ENCODE measurements at regions not wholly inside any gene's neighbourhood (a gene's known extent, or its start where the extent isn't known, plus 50 kb on each side); places are given as distances from the start of the nearest gene placed in this dataset.

GRCh38 chr14:42893183-42893582 is 1286.5 kb downstream of the LRFN5 start:
- H3K9ac ChIP-seq (ENCODE audit: low read depth, low read length): no peak overlapping the region
- H3K36me3 ChIP-seq (ENCODE audit: insufficient read depth, low read length): no peaks in the 10 kb centered on the region
- H3K9me3 ChIP-seq (ENCODE audit: control insufficient read depth, insufficient read depth, low read length): no peaks in the 10 kb centered on the region; the same call in 1 of the 2 replicates
- H3K4me1 ChIP-seq (ENCODE audit: insufficient read depth, low read length): no peaks in the 10 kb centered on the region

DNA sequence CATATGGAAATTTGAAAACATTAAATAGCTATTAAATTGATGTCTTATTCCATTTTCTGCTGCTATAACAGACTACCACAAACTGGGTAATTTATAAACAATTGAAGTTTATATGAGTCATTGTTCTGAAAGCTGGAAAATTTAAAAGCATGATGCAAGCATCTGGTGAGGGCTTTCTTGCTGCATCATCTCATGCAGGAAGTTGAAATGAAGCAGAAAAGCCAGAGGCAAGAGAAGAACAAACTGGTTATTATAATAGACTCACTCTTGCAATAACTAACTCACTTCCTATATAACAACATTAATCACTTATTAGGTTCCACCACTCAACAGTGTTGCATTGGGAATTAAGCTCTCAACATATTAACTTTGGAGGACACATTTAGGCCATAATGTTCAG is 1277.4 kb downstream of the LRFN5 start:
- no peaks in the 10 kb centered on the region for H3K9me3 ChIP-seq (ENCODE audit: control insufficient read depth, insufficient read depth, low read length)
- H3K4me1 ChIP-seq (ENCODE audit: insufficient read depth, low read length): no peaks in the 10 kb centered on the region
- H3K9ac ChIP-seq (ENCODE audit: low read depth, low read length): no peak overlapping the region
- H3K36me3 ChIP-seq (ENCODE audit: insufficient read depth, low read length): no peaks in the 10 kb centered on the region

DNA sequence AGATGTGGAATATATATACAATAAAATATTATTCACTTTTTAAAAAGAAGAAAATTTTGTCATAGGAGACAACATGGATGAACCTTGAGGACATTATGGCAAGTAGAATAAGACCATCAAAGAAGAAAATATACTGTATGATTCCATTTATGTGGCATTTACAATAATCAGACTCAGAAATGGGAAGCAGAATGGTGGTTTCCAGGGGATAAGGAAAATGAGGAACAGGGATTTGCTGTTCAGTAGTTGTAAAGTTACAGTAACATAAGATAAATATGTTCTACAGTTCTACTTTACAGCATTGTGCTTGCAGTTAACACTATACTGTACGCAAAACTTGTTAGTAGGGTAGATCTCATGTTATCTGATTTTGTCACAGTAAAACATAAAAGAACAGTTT is 1271.0 kb downstream of the LRFN5 start:
- H3K9ac ChIP-seq (ENCODE audit: low read depth, low read length): no peak overlapping the region
- H3K9me3 ChIP-seq (ENCODE audit: control insufficient read depth, insufficient read depth, low read length): no peaks in the 10 kb centered on the region
- H3K4me1 ChIP-seq (ENCODE audit: insufficient read depth, low read length): peaks cover 4% of the 10 kb centered on the region
- no peaks in the 10 kb centered on the region for H3K36me3 ChIP-seq (ENCODE audit: insufficient read depth, low read length)

GRCh38 chr14:42872786-42873185 is 1266.1 kb downstream of the LRFN5 start:
- Histone ChIP-seq H3K36me3 (ENCODE audit: insufficient read depth, low read length) (no peaks in the 10 kb centered on the region), H3K9me3 (ENCODE audit: control insufficient read depth, insufficient read depth, low read length) (no peaks in the 10 kb centered on the region), H3K4me1 (ENCODE audit: insufficient read depth, low read length) (peaks cover 4% of the 10 kb centered on the region), H3K9ac (ENCODE audit: low read depth, low read length) (no peak overlapping the region)

DNA sequence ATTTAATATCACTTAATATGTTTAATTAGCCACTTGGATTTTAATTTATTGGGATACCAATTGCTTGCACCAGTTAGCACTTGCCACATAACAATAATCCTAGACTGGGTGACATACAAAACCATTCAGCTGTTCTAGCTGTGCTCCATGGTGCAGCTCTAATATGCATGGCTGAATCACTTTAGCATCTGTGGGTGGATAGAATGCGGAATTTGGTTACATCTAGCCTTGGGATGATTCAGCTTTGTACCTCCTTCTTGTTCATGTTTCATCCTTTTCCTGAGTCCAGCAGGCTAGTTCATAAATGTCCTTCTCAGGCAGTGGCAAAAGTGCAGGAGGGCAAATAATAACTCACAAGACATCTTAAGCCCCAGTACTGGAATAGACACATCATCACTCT is 1263.0 kb downstream of the LRFN5 start:
- H3K36me3 ChIP-seq (ENCODE audit: insufficient read depth, low read length): no peaks in the 10 kb centered on the region
- no peak overlapping the region for H3K9ac ChIP-seq (ENCODE audit: low read depth, low read length)

GRCh38 chr14:42862114-42862513 is 1255.4 kb downstream of the LRFN5 start:
- Histone ChIP-seq H3K9ac (ENCODE audit: low read depth, low read length) (no peak overlapping the region), H3K36me3 (ENCODE audit: insufficient read depth, low read length) (no peaks in the 10 kb centered on the region), H3K4me1 (ENCODE audit: insufficient read depth, low read length) (no peaks in the 10 kb centered on the region), H3K9me3 (ENCODE audit: control insufficient read depth, insufficient read depth, low read length) (no peaks in the 10 kb centered on the region)

More for the DNA sequence above, 1263.0 kb downstream of the LRFN5 start:
- Histone ChIP-seq H3K9me3 (ENCODE audit: control insufficient read depth, insufficient read depth, low read length) (no peaks in the 10 kb centered on the region), H3K4me1 (ENCODE audit: insufficient read depth, low read length) (peaks cover 4% of the 10 kb centered on the region)

DNA sequence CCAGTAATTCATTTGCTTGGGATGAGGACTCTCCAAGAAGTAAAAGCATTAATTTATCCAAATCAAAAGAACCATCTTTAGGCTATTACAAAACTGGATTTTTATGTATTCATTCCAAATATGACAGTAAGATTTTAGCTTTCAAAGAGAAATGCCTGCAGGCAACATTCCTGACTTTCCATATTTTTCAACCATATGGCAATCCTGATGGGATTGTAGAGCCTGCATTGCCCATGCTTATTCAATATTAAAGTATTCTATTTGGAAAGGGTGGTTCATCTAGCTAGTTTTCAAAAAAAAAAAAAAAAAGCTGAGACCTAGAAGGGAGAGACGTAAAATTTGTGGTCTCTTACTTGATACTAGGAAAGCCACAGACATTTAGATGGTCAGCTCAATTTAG is 1253.7 kb downstream of the LRFN5 start:
- H3K9me3 ChIP-seq (ENCODE audit: control insufficient read depth, insufficient read depth, low read length): no peaks in the 10 kb centered on the region
- H3K36me3 ChIP-seq (ENCODE audit: insufficient read depth, low read length): no peaks in the 10 kb centered on the region
- H3K4me1 ChIP-seq (ENCODE audit: insufficient read depth, low read length): no peaks in the 10 kb centered on the region
- H3K9ac ChIP-seq (ENCODE audit: low read depth, low read length): no peak overlapping the region

GRCh38 chr14:42856106-42856505 is 1249.4 kb downstream of the LRFN5 start:
- H3K4me1 ChIP-seq (ENCODE audit: insufficient read depth, low read length): no peaks in the 10 kb centered on the region
- no peak overlapping the region for H3K9ac ChIP-seq (ENCODE audit: low read depth, low read length)
- H3K9me3 ChIP-seq (ENCODE audit: control insufficient read depth, insufficient read depth, low read length): no peaks in the 10 kb centered on the region
- H3K36me3 ChIP-seq (ENCODE audit: insufficient read depth, low read length): no peaks in the 10 kb centered on the region

DNA sequence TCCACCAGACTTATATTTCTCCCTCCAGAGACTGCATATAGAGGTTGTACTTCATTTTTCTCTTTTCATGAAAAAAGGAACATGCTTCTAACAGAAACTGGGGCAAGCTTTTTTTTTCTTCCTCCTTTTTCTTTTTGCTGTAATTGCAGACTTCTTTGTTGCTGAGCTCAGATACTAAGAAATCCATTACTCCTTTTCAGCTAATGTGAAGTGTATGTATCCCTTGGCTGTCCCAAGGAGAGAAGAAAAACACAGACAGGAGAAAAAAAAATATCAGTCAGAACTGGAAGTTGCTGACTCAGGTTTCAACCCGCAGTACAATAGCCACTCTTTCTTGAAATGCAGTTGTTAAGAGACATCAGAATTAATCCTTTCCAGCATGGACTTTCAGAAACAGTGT is 1248.4 kb downstream of the LRFN5 start:
- Histone ChIP-seq H3K36me3 (ENCODE audit: insufficient read depth, low read length) (no peaks in the 10 kb centered on the region), H3K9me3 (ENCODE audit: control insufficient read depth, insufficient read depth, low read length) (no peaks in the 10 kb centered on the region), H3K9ac (ENCODE audit: low read depth, low read length) (no peak overlapping the region), H3K4me1 (ENCODE audit: insufficient read depth, low read length) (no peaks in the 10 kb centered on the region)

- Histone ChIP-seq H3K9me3 (ENCODE audit: control insufficient read depth, insufficient read depth, low read length) (no peaks in the 10 kb centered on the region), H3K4me1 (ENCODE audit: insufficient read depth, low read length) (no peaks in the 10 kb centered on the region), H3K36me3 (ENCODE audit: insufficient read depth, low read length) (no peaks in the 10 kb centered on the region), H3K9ac (ENCODE audit: low read depth, low read length) (no peak overlapping the region)
These were observed 1247.4 kb downstream of the LRFN5 start for GRCh38 chr14:42854061-42854460.

DNA sequence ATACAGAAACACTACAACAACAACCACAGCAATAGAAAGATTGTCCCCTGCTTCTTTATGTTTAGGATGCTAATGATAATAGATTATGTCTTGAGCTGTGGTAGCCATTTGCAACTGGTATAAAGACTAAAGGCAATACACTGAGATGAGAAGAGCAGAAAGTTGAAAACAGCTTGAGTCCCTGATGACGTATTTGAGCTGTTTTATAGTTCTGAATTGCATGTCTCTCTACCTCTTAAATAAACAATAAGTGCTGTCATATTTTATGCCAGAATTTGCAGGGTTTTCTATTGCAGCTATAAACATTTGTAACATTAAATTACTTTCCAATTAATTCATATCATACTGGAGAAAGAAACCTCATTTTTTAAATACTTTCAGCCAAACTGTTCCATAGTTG is 1242.0 kb downstream of the LRFN5 start:
- no peaks in the 10 kb centered on the region for H3K36me3 ChIP-seq (ENCODE audit: insufficient read depth, low read length)

DNA sequence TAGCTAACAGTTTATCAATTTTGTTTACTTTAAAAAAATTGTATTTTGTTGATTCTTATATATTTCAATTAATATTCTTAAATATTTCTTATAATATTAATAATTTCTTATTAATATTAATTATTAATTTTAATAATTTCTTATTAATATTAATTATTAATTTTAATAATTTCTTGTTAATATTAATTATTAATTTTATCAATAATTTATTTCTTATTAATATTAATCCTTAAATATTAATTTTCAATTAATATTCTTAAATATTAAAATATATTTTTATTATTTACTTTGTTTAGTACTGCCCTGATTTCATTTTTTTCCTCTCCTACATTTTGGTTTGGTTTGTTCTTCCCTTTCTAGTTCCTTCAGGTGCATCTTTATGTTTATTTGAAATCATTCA is 1208.1 kb downstream of the LRFN5 start:
- Histone ChIP-seq H3K4me1 (ENCODE audit: insufficient read depth, low read length) (no peaks in the 10 kb centered on the region), H3K9ac (ENCODE audit: low read depth, low read length) (no peak overlapping the region), H3K9me3 (ENCODE audit: control insufficient read depth, insufficient read depth, low read length) (no peaks in the 10 kb centered on the region)

More for the DNA sequence above, 1242.0 kb downstream of the LRFN5 start:
- no peaks in the 10 kb centered on the region for H3K4me1 ChIP-seq (ENCODE audit: insufficient read depth, low read length)
- no peaks in the 10 kb centered on the region for H3K9me3 ChIP-seq (ENCODE audit: control insufficient read depth, insufficient read depth, low read length)
- no peak overlapping the region for H3K9ac ChIP-seq (ENCODE audit: low read depth, low read length)

GRCh38 chr14:42806909-42807315 is 1200.2 kb downstream of the LRFN5 start:
- H3K36me3 ChIP-seq (ENCODE audit: insufficient read depth, low read length): no peaks in the 10 kb centered on the region
- no peaks in the 10 kb centered on the region for H3K4me1 ChIP-seq (ENCODE audit: insufficient read depth, low read length)
- H3K9me3 ChIP-seq (ENCODE audit: control insufficient read depth, insufficient read depth, low read length): no peaks in the 10 kb centered on the region
- H3K9ac ChIP-seq (ENCODE audit: low read depth, low read length): no peak overlapping the region

More for the DNA sequence above, 1208.1 kb downstream of the LRFN5 start:
- H3K36me3 ChIP-seq (ENCODE audit: insufficient read depth, low read length): no peaks in the 10 kb centered on the region

DNA sequence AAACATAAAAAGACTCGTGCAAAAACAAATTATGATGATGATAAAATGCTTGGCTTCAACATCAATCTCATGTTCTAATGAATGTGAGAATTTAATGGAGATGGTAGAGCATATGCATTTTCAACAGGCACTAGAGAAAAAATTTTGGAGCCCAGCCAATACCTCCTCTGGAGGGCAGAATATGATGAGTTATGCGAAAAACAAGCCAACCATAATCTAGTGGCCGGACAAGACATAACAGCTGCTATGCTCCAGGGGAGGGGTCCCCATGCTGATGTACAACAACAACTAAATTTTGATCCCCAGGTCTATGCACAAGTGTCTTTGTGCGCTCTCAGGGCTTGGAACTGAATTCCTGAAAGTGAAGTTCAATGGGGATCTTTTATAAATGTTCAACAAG is 1197.5 kb downstream of the LRFN5 start:
- H3K9me3 ChIP-seq (ENCODE audit: control insufficient read depth, insufficient read depth, low read length): no peaks in the 10 kb centered on the region
- H3K9ac ChIP-seq (ENCODE audit: low read depth, low read length): no peak overlapping the region
- H3K36me3 ChIP-seq (ENCODE audit: insufficient read depth, low read length): no peaks in the 10 kb centered on the region
- no peaks in the 10 kb centered on the region for H3K4me1 ChIP-seq (ENCODE audit: insufficient read depth, low read length)

DNA sequence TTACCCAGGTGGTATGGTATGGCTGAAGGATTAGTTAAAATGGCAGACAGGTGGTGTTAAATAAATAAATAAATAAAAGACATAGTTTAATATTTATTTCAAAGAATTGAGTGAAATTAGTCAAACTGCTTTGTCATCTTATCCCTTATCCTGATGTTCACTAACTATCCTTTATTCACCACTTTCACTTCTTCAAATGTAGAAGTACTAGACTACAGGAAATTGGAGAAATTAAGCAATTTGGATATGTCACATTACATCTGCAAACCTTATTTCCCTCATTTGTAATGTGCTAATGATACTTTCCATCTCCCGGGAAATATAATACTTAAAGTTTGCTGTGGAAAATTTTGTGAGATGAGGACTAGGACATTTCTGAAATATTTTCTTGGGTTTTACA is 1195.7 kb downstream of the LRFN5 start:
- no peak overlapping the region for H3K9ac ChIP-seq (ENCODE audit: low read depth, low read length)
- no peaks in the 10 kb centered on the region for H3K9me3 ChIP-seq (ENCODE audit: control insufficient read depth, insufficient read depth, low read length)
- H3K4me1 ChIP-seq (ENCODE audit: insufficient read depth, low read length): no peaks in the 10 kb centered on the region
- H3K36me3 ChIP-seq (ENCODE audit: insufficient read depth, low read length): no peaks in the 10 kb centered on the region

DNA sequence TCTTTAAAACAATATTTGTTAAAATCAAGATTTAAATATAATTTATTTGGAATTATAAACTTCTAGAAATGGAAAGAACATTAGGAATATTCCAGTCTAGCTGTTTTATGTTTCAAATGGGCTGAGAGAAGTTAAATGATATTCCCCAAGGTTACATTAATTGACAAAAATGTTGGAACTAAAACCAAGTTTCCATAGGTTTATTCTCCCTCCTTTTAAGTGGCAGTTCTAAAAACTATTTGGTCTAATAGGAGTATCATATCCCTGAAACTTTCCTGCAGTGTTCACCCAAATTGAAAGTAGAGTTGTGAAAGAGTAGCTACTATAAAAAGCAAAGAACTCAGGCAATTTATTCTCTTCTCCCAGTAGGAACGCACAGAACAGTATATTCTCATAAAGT is 1185.5 kb downstream of the LRFN5 start:
- H3K9me3 ChIP-seq (ENCODE audit: control insufficient read depth, insufficient read depth, low read length): no peaks in the 10 kb centered on the region
- H3K4me1 ChIP-seq (ENCODE audit: insufficient read depth, low read length): no peaks in the 10 kb centered on the region
- no peaks in the 10 kb centered on the region for H3K36me3 ChIP-seq (ENCODE audit: insufficient read depth, low read length)
- no peak overlapping the region for H3K9ac ChIP-seq (ENCODE audit: low read depth, low read length)
